H9 (cell line): ENCODE measurements at regions not wholly inside any gene's neighbourhood (a gene's known extent, or its start where the extent isn't known, plus 50 kb on each side); places are given as distances from the start of the nearest gene placed in this dataset.

ENCODE experiments used
- DNase-seq: peaks from one replicate; pipeline ENCODE4 v3.0.0-alpha.2; 2017
- H2AFZ ChIP-seq: one replicate; pipeline ENCODE4 v1.6.1; 2013; ENCODE audit warnings: mild to moderate bottlenecking, low read length, control low read depth, moderate library complexity
- H2AK5ac ChIP-seq: 2 replicates; pipeline ENCODE4 v1.6.1; 2013; ENCODE audit warnings: low read length, control low read depth, mixed read lengths; ENCODE audit not compliant: insufficient read length
- H2BK120ac ChIP-seq: one replicate; pipeline ENCODE4 v1.6.1; 2013; ENCODE audit warnings: low read depth, mild to moderate bottlenecking, low read length, control low read depth, inconsistent platforms; ENCODE audit not compliant: poor library complexity, severe bottlenecking
- H2BK12ac ChIP-seq: 2 replicates; pipeline ENCODE4 v1.6.1; 2013; ENCODE audit warnings: low read length, control low read depth, mixed read lengths, low read depth; ENCODE audit not compliant: insufficient read length
- H2BK15ac ChIP-seq: 2 replicates; pipeline ENCODE4 v1.6.1; 2013; ENCODE audit warnings: low read depth, low read length, control low read depth
- H2BK20ac ChIP-seq: one replicate; pipeline ENCODE4 v1.6.1; 2013; ENCODE audit warnings: low read depth, mild to moderate bottlenecking, low read length, control low read depth, inconsistent platforms; ENCODE audit not compliant: poor library complexity, severe bottlenecking
- H2BK5ac ChIP-seq: 2 replicates; pipeline ENCODE4 v1.6.1; 2013; ENCODE audit warnings: low read length, control low read depth, mixed read lengths; ENCODE audit not compliant: insufficient read length
- H3K14ac ChIP-seq: 2 replicates; pipeline ENCODE4 v1.6.1; 2013; ENCODE audit warnings: low read length, control low read depth; ENCODE audit not compliant: insufficient read depth
- H3K18ac ChIP-seq: 2 replicates; pipeline ENCODE4 v1.6.1; 2013; ENCODE audit warnings: low read depth, mild to moderate bottlenecking, mixed read lengths, low read length, control low read depth; ENCODE audit not compliant: insufficient read length
- H3K23ac ChIP-seq: 2 replicates; pipeline ENCODE4 v1.6.1; 2013; ENCODE audit warnings: low read length, control low read depth, mixed read lengths, low read depth; ENCODE audit not compliant: insufficient read length
- H3K23me2 ChIP-seq: 2 replicates; pipeline ENCODE4 v1.6.1; 2013; ENCODE audit warnings: low read depth, mild to moderate bottlenecking, mixed read lengths, low read length, control low read depth; ENCODE audit not compliant: insufficient read length, poor library complexity, severe bottlenecking
- H3K27ac ChIP-seq: 2 replicates; pipeline ENCODE4 v1.5.1; 2013; ENCODE audit warnings: low read length, control low read depth, mixed read lengths, low read depth; ENCODE audit not compliant: insufficient read length
- H3K27me3 ChIP-seq: 2 replicates; pipeline ENCODE4 v1.6.1; 2013; ENCODE audit warnings: low read length, control low read depth, inconsistent platforms; ENCODE audit not compliant: insufficient read depth
- H3K4ac ChIP-seq: 2 replicates; pipeline ENCODE4 v1.6.1; 2013; ENCODE audit warnings: low read depth, mild to moderate bottlenecking, control low read depth, inconsistent platforms, low read length, moderate library complexity
- H3K4me1 ChIP-seq: 2 replicates; pipeline ENCODE4 v1.6.1; 2013; ENCODE audit warnings: low read length, control low read depth, inconsistent platforms; ENCODE audit not compliant: insufficient read depth
- H3K4me2 ChIP-seq: 2 replicates; pipeline ENCODE4 v1.6.1; 2013; ENCODE audit warnings: low read length, control low read depth, mixed read lengths; ENCODE audit not compliant: insufficient read length, insufficient read depth
- H3K56ac ChIP-seq: 2 replicates; pipeline ENCODE4 v1.6.1; 2013; ENCODE audit warnings: low read depth, mild to moderate bottlenecking, mixed read lengths, low read length, control low read depth; ENCODE audit not compliant: insufficient read length
- H3K79me1 ChIP-seq: 2 replicates; pipeline ENCODE4 v1.6.1; 2013; ENCODE audit warnings: low read depth, mild to moderate bottlenecking, moderate library complexity, low read length, control low read depth, inconsistent platforms; ENCODE audit not compliant: insufficient read depth, poor library complexity, severe bottlenecking
- H3K79me2 ChIP-seq: 2 replicates; pipeline ENCODE4 v1.6.1; 2013; ENCODE audit warnings: low read length, control low read depth, inconsistent platforms; ENCODE audit not compliant: insufficient read depth
- H3K9ac ChIP-seq: 2 replicates; pipeline ENCODE4 v1.6.1; 2013; ENCODE audit warnings: low read length, control low read depth, mixed read lengths; ENCODE audit not compliant: insufficient read length; ENCODE audit errors: extremely low read depth
- H3K9me3 ChIP-seq: one replicate; pipeline ENCODE4 v1.6.1; 2013; ENCODE audit warnings: low read depth, low read length, inconsistent platforms; ENCODE audit not compliant: control insufficient read depth
- H3T11ph ChIP-seq: one replicate; pipeline ENCODE4 v1.6.1; 2013; ENCODE audit warnings: mild to moderate bottlenecking, low read length, control low read depth, inconsistent platforms
- H4K20me1 ChIP-seq: one replicate; pipeline ENCODE4 v1.6.1; 2013; ENCODE audit not compliant: control insufficient read depth, insufficient read length, insufficient read depth
- H4K5ac ChIP-seq: 2 replicates; pipeline ENCODE4 v1.6.1; 2013; ENCODE audit warnings: low read depth, mild to moderate bottlenecking, mixed read lengths, low read length, control low read depth; ENCODE audit not compliant: insufficient read length
- H4K8ac ChIP-seq: replicated peaks from 2 replicates; pipeline ENCODE4 v1.6.1; 2013; ENCODE audit warnings: low read length, control low read depth, mixed read lengths, low read depth; ENCODE audit not compliant: insufficient read length
- H4K91ac ChIP-seq: 2 replicates; pipeline ENCODE4 v1.6.1; 2013; ENCODE audit warnings: low read depth, mild to moderate bottlenecking, moderate library complexity, mixed read lengths, low read length, control low read depth; ENCODE audit not compliant: insufficient read length
- H3K27ac Mint-ChIP-seq, 3 experiments: 2 replicates in 2 of 3; 3 replicates in 1 of 3; pipeline ENCODE4 v1.8.0; 2020 to 2021; ENCODE audit warnings: mixed read lengths in 3 of 3, mild to moderate bottlenecking in 1 of 3, moderate library complexity in 1 of 3
- H3K27me3 Mint-ChIP-seq: 2 replicates; pipeline ENCODE4 v1.8.0; 2021; ENCODE audit warnings: low read depth, mild to moderate bottlenecking, moderate library complexity, mixed read lengths
- H3K36me3 Mint-ChIP-seq, 3 experiments: 2 replicates in 2 of 3; 3 replicates in 1 of 3; pipeline ENCODE4 v1.8.0; 2020 to 2021; ENCODE audit warnings: low read depth in 3 of 3, mixed read lengths in 3 of 3; ENCODE audit not compliant: insufficient read depth in 1 of 3
- H3K4me1 Mint-ChIP-seq, 2 experiments: 2 replicates each; pipeline ENCODE4 v1.8.0; 2020; ENCODE audit warnings: mixed read lengths in 2 of 2
- H3K4me3 Mint-ChIP-seq, 2 experiments: 2 replicates in 1 of 2; 3 replicates in 1 of 2; pipeline ENCODE4 v1.8.0; 2020 to 2021; ENCODE audit warnings: mild to moderate bottlenecking in 2 of 2, mixed read lengths in 2 of 2, moderate library complexity in 1 of 2
- H3K9me3 Mint-ChIP-seq, 2 experiments: 2 replicates in 1 of 2; 3 replicates in 1 of 2; pipeline ENCODE4 v1.8.0; 2020; ENCODE audit warnings: mild to moderate bottlenecking in 2 of 2, mixed read lengths in 2 of 2, moderate library complexity in 1 of 2
- WGBS: extraction: QIAGEN DNeasy Blood & Tissue Kit; methylation state at CpG from one replicate; pipeline ENCODE4 v1.1.7; 2013; ENCODE audit warnings: missing lambda C conversion rate, low lambda C conversion rate, mixed read lengths; ENCODE audit not compliant: insufficient read length; ENCODE audit errors: extremely low coverage; 5-methylcytosine and 5-hydroxymethylcytosine counted together
- TF ChIP-seq, protein P1 (sequence below): fragments of 200-600 bp; sonication (generic); conservative IDR thresholded peaks from 3 replicates; pipeline ENCODE4 v1.8.0; 2021; ENCODE audit warnings: antibody characterized with exemption, mild to moderate bottlenecking

DNA sequence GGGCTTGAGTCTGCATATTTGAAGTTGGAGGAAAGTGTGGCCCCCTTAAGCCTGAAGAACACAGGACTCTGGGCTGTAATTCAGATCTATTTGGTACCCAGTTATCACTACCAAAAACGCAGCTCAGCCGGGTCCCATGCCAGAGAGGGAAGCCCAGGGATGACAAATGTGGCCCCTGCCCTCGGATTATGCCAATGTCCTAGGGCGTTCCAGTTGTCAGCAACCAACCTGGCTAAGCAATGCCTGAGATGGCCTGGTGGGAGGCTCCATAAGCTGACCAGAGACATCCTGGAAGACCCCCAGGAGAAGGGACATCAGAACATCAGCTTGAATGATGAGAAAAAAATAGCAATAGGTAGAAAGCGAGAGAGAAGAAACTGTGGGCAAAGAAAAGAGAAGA is 79.6 kb upstream of the UQCRFS1 start:
- Histone ChIP-seq H2BK12ac (no peak overlapping the region), H2AFZ (no peak overlapping the region), H3K9ac (no peak overlapping the region), H3K23ac (no peak overlapping the region), H2BK15ac (no peak overlapping the region), H3K18ac (no peak overlapping the region), H3K4me1 (no peaks in the 10 kb centered on the region), H4K5ac (no peak overlapping the region), H3K23me2 (no peaks in the 10 kb centered on the region), H4K8ac (no peak overlapping the region), H3T11ph (no peak overlapping the region), H2AK5ac (no peak overlapping the region), H3K4me2 (no peak overlapping the region), H3K27ac (no peak overlapping the region), H4K91ac (no peak overlapping the region), H2BK5ac (no peak overlapping the region), H2BK120ac (no peak overlapping the region), H3K14ac (no peak overlapping the region; the same call in 1 of the 2 replicates), H3K56ac (no peak overlapping the region), H4K20me1 (no peaks in the 10 kb centered on the region), H3K4ac (no peak overlapping the region), H3K79me1 (no peaks in the 10 kb centered on the region), H3K9me3 (no peaks in the 10 kb centered on the region), H3K79me2 (no peaks in the 10 kb centered on the region), H3K27me3 (no peaks in the 10 kb centered on the region), H2BK20ac (no peak overlapping the region)
- Mint-ChIP-seq H3K36me3 (no peaks in the 10 kb centered on the region; a peak in 1 of 7 replicates), H3K4me3 (no peak overlapping the region), H3K4me1 (peaks cover 17 to 18% of the 10 kb centered on the region in 2 experiments), H3K27ac (no peak overlapping the region), H3K9me3 (peaks cover 4 to 8% of the 10 kb centered on the region in 2 experiments; a peak in 3 of 5 replicates), H3K27me3 (peaks cover 20% of the 10 kb centered on the region)
- no peak for DNase-seq
- TF ChIP-seq, protein P1, sequence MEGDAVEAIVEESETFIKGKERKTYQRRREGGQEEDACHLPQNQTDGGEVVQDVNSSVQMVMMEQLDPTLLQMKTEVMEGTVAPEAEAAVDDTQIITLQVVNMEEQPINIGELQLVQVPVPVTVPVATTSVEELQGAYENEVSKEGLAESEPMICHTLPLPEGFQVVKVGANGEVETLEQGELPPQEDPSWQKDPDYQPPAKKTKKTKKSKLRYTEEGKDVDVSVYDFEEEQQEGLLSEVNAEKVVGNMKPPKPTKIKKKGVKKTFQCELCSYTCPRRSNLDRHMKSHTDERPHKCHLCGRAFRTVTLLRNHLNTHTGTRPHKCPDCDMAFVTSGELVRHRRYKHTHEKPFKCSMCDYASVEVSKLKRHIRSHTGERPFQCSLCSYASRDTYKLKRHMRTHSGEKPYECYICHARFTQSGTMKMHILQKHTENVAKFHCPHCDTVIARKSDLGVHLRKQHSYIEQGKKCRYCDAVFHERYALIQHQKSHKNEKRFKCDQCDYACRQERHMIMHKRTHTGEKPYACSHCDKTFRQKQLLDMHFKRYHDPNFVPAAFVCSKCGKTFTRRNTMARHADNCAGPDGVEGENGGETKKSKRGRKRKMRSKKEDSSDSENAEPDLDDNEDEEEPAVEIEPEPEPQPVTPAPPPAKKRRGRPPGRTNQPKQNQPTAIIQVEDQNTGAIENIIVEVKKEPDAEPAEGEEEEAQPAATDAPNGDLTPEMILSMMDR: no peak
- no CpG with 5 or more reads among the region's 5 CpGs for WGBS
